ENCODE measurements at regions not wholly inside any gene's neighbourhood (a gene's known extent, or its start where the extent isn't known, plus 50 kb on each side); places are given as distances from the start of the nearest gene placed in this dataset.

DNA sequence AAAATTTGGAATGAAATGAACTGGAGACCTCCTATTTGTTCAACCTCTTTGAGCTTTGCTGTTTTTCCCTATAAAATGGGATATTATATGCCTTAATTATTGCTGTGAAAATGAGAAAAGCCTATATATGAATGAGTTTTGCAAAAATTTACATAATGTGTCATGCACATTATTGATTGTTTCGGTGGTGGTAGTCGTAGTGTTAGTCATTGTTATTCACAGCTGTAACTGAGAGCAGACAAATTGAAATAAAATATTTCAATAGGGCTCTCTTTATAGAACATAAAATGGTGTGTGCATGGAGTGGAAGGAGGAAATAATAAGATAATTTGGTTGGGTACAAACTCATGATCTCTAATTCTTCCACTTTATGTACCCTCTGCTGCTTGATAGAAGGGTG is 153.7 kb upstream of the GADL1 start:
- no peak for TF ChIP-seq ZFX (IDR thresholded peaks at IDR 0.05; ENCODE audit: borderline replicate concordance)
- TF ChIP-seq, protein P1, sequence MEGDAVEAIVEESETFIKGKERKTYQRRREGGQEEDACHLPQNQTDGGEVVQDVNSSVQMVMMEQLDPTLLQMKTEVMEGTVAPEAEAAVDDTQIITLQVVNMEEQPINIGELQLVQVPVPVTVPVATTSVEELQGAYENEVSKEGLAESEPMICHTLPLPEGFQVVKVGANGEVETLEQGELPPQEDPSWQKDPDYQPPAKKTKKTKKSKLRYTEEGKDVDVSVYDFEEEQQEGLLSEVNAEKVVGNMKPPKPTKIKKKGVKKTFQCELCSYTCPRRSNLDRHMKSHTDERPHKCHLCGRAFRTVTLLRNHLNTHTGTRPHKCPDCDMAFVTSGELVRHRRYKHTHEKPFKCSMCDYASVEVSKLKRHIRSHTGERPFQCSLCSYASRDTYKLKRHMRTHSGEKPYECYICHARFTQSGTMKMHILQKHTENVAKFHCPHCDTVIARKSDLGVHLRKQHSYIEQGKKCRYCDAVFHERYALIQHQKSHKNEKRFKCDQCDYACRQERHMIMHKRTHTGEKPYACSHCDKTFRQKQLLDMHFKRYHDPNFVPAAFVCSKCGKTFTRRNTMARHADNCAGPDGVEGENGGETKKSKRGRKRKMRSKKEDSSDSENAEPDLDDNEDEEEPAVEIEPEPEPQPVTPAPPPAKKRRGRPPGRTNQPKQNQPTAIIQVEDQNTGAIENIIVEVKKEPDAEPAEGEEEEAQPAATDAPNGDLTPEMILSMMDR (IDR thresholded peaks at IDR 0.05): no peak

DNA sequence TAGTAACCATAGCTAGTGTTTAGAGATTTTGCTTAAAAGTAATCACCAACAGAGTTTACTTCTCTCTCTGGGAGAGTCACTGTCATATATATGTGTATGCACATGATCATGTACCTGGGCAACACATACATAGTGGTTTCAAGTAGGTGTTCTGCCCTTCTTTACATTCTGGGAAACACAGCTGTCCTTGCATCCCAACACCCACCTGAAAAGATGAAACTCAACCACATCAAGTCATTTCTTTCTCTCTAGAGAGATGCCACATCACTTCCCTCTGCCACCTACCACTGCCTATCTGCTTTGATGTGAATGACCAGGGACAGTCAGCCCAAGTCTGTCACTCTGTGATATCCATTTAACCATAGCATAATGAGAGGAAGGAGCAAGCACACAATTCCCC is 155.8 kb upstream of the GADL1 start:
- TF ChIP-seq ZFX (IDR thresholded peaks at IDR 0.05; ENCODE audit: borderline replicate concordance): no peak
- TF ChIP-seq, protein P1 (IDR thresholded peaks at IDR 0.05): no peak
- H3K27ac ChIP-seq: no peak overlapping the region

More for the DNA sequence above, 153.7 kb upstream of the GADL1 start:
- H3K27ac ChIP-seq: no peak overlapping the region

DNA sequence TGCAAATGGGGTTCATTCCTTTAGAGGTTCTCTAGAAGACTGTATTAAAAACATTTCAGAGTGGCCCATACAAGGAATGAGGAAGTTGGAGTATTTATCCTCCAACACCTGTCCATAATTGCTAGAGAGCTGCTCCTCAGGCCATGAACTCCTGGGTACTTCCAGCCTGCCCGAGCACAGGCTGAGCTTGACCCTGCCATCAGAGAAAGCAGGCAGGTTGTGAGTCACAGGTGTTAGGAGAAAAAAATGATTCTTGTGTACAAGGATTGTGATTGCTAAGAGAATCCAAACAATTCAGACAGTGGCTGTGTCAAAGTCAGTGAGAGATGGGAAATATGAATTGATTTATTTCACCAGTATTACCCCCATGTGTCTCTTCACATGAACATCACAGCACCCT is 156.8 kb upstream of the GADL1 start:
- TF ChIP-seq ZFX (IDR thresholded peaks at IDR 0.05; ENCODE audit: borderline replicate concordance): no peak
- TF ChIP-seq, protein P1 (IDR thresholded peaks at IDR 0.05): no peak
- no peak overlapping the region for H3K27ac ChIP-seq

DNA sequence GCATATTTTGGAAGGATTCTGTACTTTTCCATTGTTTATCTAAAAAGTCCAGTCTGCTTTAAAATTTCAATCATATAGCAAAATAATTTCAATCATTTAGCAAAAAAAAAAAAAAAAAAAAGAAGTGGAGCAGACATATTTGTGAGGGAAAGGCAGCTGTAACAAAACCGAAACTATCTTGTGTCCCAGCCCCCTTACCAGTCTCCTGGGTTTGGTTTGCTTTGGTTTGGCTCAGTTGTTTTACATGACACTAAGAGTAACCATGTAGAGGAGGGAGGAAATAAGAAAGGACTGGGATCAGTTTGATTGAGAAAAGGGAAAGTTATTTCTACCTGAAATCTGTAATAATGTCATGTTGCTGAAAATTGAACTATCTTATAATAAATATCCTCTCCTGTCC is 158.8 kb upstream of the GADL1 start:
- no peak overlapping the region for H3K27ac ChIP-seq
- TF ChIP-seq, protein P1 (IDR thresholded peaks at IDR 0.05): no peak
- no peak for TF ChIP-seq ZFX (IDR thresholded peaks at IDR 0.05; ENCODE audit: borderline replicate concordance)

DNA sequence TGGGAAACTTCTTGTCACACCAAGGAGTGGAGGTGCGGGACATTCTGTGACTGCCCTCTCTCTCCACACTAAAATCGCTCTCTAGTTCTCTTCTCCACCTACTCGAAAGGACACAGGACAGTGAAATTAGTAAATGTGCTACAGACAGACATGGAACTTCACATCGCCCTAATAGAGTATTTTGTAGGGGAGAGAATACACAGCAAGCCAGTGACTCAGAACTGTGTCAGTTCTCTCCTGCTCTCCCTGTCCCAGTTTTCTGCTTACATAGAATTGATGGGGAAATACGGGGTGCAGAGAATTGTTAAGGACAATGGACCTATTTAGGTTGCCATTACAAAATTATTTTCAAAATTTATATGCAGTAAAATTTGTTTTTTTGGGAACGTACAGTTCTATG is 159.6 kb upstream of the GADL1 start:
- TF ChIP-seq, protein P1 (IDR thresholded peaks at IDR 0.05): no peak
- no peak for TF ChIP-seq ZFX (IDR thresholded peaks at IDR 0.05; ENCODE audit: borderline replicate concordance)
- H3K27ac ChIP-seq: no peak overlapping the region

DNA sequence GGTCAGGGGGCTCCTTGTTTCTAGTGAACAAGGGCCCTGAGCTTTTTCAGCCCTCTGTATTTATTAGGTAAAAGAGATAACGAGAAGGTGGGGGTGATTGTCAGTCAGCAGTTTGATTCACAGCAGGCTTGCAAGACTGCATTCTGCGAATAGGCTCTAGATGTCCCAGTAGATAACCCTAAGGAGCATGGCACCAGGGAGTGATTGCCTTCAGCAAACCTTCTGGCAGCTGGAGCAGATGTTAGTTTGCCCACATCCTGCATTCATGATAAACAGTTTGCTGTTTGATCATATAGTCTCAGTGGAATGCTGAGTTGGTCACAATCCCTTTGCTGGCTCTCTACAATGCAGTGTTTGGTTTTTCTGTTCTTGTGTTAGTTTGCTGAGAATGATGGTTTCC is 161.3 kb upstream of the GADL1 start:
- TF ChIP-seq, protein P1 (IDR thresholded peaks at IDR 0.05): no peak
- TF ChIP-seq ZFX (IDR thresholded peaks at IDR 0.05; ENCODE audit: borderline replicate concordance): no peak
- no peak overlapping the region for H3K27ac ChIP-seq

DNA sequence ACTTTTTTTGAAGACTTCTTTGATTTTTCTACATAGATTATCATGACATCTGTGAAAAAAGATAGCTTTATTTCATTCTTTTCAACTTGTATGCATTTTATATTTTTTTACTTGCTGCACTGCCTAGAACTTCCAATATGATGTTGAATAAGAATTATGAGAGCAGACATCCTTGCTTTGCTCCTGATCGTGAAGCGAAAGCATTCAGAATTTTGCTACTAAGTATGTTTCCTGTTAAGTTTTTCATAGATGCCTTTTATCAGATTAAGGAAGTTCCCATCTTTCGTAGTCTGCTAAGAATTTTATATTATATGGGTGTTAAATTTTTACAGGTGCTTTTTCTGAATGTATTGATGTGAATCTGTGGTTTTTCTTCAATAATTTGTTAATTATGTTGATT is 163.4 kb upstream of the GADL1 start:
- TF ChIP-seq ZFX (IDR thresholded peaks at IDR 0.05; ENCODE audit: borderline replicate concordance): no peak
- TF ChIP-seq, protein P1 (IDR thresholded peaks at IDR 0.05): no peak
- no peak overlapping the region for H3K27ac ChIP-seq
